ENCODE measurements at regions not wholly inside any gene's neighbourhood (a gene's known extent, or its start where the extent isn't known, plus 50 kb on each side); places are given as distances from the start of the nearest gene placed in this dataset.

GRCh38 chr7:128176696-128177095 is 64.4 kb upstream of the LEP start:
- TF ChIP-seq CREB1 (IDR thresholded peaks at IDR 0.05; ENCODE audit: low read depth): no peak
- TF ChIP-seq TCF12 (IDR thresholded peaks at IDR 0.05; ENCODE audit: low read depth): no peak

GRCh38 chr7:128177768-128178550 is 63.1 kb upstream of the LEP start:
- no peak for TF ChIP-seq TAF1 (IDR thresholded peaks at IDR 0.05; ENCODE audit: low read depth)
- no peak for TF ChIP-seq MAX (IDR thresholded peaks at IDR 0.05)
- no peak for TF ChIP-seq NFIC (IDR thresholded peaks at IDR 0.05)
- no peak for TF ChIP-seq YY1 (IDR thresholded peaks at IDR 0.05; ENCODE audit: low read depth)
- TF ChIP-seq TEAD4 (IDR thresholded peaks at IDR 0.05): no peak
- TF ChIP-seq CEBPB (IDR thresholded peaks at IDR 0.05): no peak
- no peak for TF ChIP-seq FOXM1 (IDR thresholded peaks at IDR 0.05; ENCODE audit: borderline replicate concordance, low read depth)

DNA sequence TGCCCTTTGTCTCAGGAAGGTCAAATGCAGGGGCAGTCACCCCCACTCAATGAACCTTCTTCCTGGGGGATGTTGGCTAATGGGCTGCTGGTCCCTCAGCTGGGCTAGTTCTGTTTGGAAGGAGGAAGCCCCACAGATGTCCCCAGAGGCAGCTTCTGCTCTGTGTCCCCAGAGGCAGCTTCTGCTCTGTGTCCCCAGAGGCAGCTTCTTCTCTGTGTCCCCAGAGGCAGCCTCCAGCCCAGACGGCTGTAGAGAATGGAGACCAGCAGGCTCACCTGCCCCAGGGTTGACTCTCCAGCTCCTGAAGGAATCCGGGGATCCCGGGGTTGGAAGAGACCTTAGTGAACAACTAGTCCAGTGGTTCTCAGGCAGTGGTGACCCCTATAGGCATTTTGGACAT is 62.5 kb upstream of the LEP start:
- no peak for TF ChIP-seq RAD21 (IDR thresholded peaks at IDR 0.05; ENCODE audit: low read depth)
- no peak for TF ChIP-seq FOXM1 (IDR thresholded peaks at IDR 0.05; ENCODE audit: borderline replicate concordance, low read depth)
- no peak for TF ChIP-seq EGR1 (IDR thresholded peaks at IDR 0.05)
- TF ChIP-seq, protein P1, sequence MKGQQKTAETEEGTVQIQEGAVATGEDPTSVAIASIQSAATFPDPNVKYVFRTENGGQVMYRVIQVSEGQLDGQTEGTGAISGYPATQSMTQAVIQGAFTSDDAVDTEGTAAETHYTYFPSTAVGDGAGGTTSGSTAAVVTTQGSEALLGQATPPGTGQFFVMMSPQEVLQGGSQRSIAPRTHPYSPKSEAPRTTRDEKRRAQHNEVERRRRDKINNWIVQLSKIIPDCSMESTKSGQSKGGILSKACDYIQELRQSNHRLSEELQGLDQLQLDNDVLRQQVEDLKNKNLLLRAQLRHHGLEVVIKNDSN (IDR thresholded peaks at IDR 0.05): no peak
- TF ChIP-seq TAF1 (IDR thresholded peaks at IDR 0.05; ENCODE audit: low read depth): no peak
- no peak for TF ChIP-seq MAX (IDR thresholded peaks at IDR 0.05)
- no peak for TF ChIP-seq ZBTB7A (IDR thresholded peaks at IDR 0.05; ENCODE audit: low read depth)
- TF ChIP-seq TEAD4 (IDR thresholded peaks at IDR 0.05): no peak
- TF ChIP-seq REST (IDR thresholded peaks at IDR 0.05; ENCODE audit: low read depth): no peak
- TF ChIP-seq NFIC (IDR thresholded peaks at IDR 0.05): no peak

- TF ChIP-seq, protein P1 (IDR thresholded peaks at IDR 0.05): no peak
- TF ChIP-seq TCF12 (IDR thresholded peaks at IDR 0.05; ENCODE audit: low read depth) (no peak), YY1 (IDR thresholded peaks at IDR 0.05; ENCODE audit: low read depth) (no peak), EGR1 (IDR thresholded peaks at IDR 0.05) (no peak), REST (IDR thresholded peaks at IDR 0.05; ENCODE audit: low read depth) (no peak), EP300 (IDR thresholded peaks at IDR 0.05; ENCODE audit: borderline replicate concordance) (no peak), FOXM1 (IDR thresholded peaks at IDR 0.05; ENCODE audit: borderline replicate concordance, low read depth) (no peak), NFIC (IDR thresholded peaks at IDR 0.05) (no peak), CREB1 (IDR thresholded peaks at IDR 0.05; ENCODE audit: low read depth) (no peak), TEAD4 (IDR thresholded peaks at IDR 0.05) (no peak), ZBTB7A (IDR thresholded peaks at IDR 0.05; ENCODE audit: low read depth) (no peak), RAD21 (IDR thresholded peaks at IDR 0.05; ENCODE audit: low read depth) (no peak), TAF1 (IDR thresholded peaks at IDR 0.05; ENCODE audit: low read depth) (no peak), MAX (IDR thresholded peaks at IDR 0.05) (no peak), CEBPB (IDR thresholded peaks at IDR 0.05) (no peak)
Measured at GRCh38 chr7:128188396-128189230, 52.5 kb upstream of the LEP start.

DNA sequence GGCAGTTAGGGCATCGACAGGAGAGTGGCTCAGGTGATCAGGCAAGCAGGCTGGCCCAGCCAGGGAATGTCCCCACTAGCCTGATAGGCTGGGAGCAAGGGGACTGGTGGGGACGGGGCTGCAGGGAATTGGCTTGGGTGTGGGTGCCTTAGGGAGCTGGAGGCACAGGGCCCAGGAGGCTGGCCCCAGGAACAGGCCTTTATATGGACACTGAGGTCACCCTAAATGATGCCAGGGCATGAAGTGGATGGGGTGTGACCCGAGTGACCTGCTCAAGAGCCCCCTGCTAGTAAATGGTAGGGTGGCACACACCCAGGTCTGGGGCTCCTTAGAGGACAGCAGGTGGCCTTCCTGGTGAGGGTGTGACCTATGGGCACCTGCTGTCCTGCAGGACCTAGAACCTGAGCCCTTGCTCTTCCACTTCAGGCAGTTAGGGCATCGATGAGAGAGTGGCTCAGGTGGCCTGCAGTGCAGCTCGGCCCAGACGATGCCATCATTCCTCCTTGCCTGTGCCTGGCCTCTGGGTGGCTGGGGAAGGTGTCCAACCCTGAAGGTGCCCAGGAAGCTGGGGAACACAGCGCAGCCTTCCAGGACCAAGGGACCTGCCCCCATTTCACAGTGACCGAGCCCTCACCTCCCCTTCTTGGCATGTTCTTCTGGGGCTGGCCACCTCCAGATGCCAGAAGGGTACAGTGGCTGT is 51.7 kb upstream of the LEP start:
- TF ChIP-seq, protein P1 (IDR thresholded peaks at IDR 0.05): no peak
- TF ChIP-seq TCF12 (IDR thresholded peaks at IDR 0.05; ENCODE audit: low read depth) (no peak), CEBPB (IDR thresholded peaks at IDR 0.05) (no peak), MAX (IDR thresholded peaks at IDR 0.05) (no peak), FOXM1 (IDR thresholded peaks at IDR 0.05; ENCODE audit: borderline replicate concordance, low read depth) (no peak), NFIC (IDR thresholded peaks at IDR 0.05) (no peak), REST (IDR thresholded peaks at IDR 0.05; ENCODE audit: low read depth) (no peak), TEAD4 (IDR thresholded peaks at IDR 0.05) (no peak), TAF1 (IDR thresholded peaks at IDR 0.05; ENCODE audit: low read depth) (no peak), CREB1 (IDR thresholded peaks at IDR 0.05; ENCODE audit: low read depth) (no peak), YY1 (IDR thresholded peaks at IDR 0.05; ENCODE audit: low read depth) (no peak), RAD21 (IDR thresholded peaks at IDR 0.05; ENCODE audit: low read depth) (no peak)

Data from Ishikawa (cell line).